ENCODE measurements at regions not wholly inside any gene's neighbourhood (a gene's known extent, or its start where the extent isn't known, plus 50 kb on each side); places are given as distances from the start of the nearest gene placed in this dataset.
"Not testable (repeated sequence)": the region's sequence is repeated elsewhere in the genome, so short reads cannot be mapped to it uniquely, and the experiment has no call there.

GRCh38 chr10:78604286-78604685 is 464.5 kb upstream of the ZMIZ1 start:
- H3K4me1 ChIP-seq: 0 out of 20 replicates have a peak, but pooled peaks cover 0 to 5% (median 0%) of the 10 kb centered on the region in 10 experiments
- H3K4me3 ChIP-seq: no peak overlapping the region
- no peak overlapping the region for H3K27ac ChIP-seq
- H3K36me3 ChIP-seq: no peaks in the 10 kb centered on the region
- H3K9me3 ChIP-seq (replicated peaks in 1 of 11): peaks cover 0 to 8% (median 6%) of the 10 kb centered on the region in 11 experiments; a peak in 14 of 22 replicates
- no peak overlapping the region for H3K4me2 ChIP-seq
- H3K9ac ChIP-seq: no peak overlapping the region
- H4K20me1 ChIP-seq: no peaks in the 10 kb centered on the region
- no peaks in the 10 kb centered on the region for H3K27me3 ChIP-seq
- TF ChIP-seq Cebpa-rat (IDR thresholded peaks at IDR 0.05): no peak

GRCh38 chr10:78604721-78605120 is 464.0 kb upstream of the ZMIZ1 start:
- Histone ChIP-seq H3K4me2 (no peak overlapping the region), H3K9ac (no peak overlapping the region), H3K9me3 (replicated peaks in 1 of 11) (peaks cover 0 to 12% (median 8%) of the 10 kb centered on the region in 11 experiments; a peak in 17 of 22 replicates), H4K20me1 (no peaks in the 10 kb centered on the region), H3K27ac (no peak overlapping the region), H3K27me3 (no peaks in the 10 kb centered on the region), H3K4me3 (no peak overlapping the region), H3K36me3 (no peaks in the 10 kb centered on the region), H3K4me1 (0 out of 20 replicates have a peak, but pooled peaks cover 0 to 5% (median 0%) of the 10 kb centered on the region in 10 experiments)
- no peak for TF ChIP-seq Cebpa-rat (IDR thresholded peaks at IDR 0.05)

- no peak for TF ChIP-seq Cebpa-rat (IDR thresholded peaks at IDR 0.05)
- Histone ChIP-seq H4K20me1 (no peaks in the 10 kb centered on the region), H3K4me2 (no peak overlapping the region)
These were observed 462.9 kb upstream of the ZMIZ1 start for GRCh38 chr10:78605800-78606350.

GRCh38 chr10:78606766-78607165 is 462.0 kb upstream of the ZMIZ1 start:
- not testable (repeated sequence) for H3K4me1 ChIP-seq, H3K27ac ChIP-seq, H3K4me3 ChIP-seq, H3K27me3 ChIP-seq, H3K4me2 ChIP-seq, H3K36me3 ChIP-seq, H3K9ac ChIP-seq, H4K20me1 ChIP-seq
- peaks cover 0 to 16% (median 14%) of the 10 kb centered on the region in 11 experiments; a peak in 17 of 22 replicates for H3K9me3 ChIP-seq (replicated peaks in 1 of 11)

More at GRCh38 chr10:78605800-78606350, 462.9 kb upstream of the ZMIZ1 start:
- Histone ChIP-seq H3K27me3 (no peaks in the 10 kb centered on the region), H3K4me1 (0 out of 20 replicates have a peak, but pooled peaks cover 0 to 5% (median 0%) of the 10 kb centered on the region in 10 experiments), H3K27ac (no peak overlapping the region), H3K9ac (no peak overlapping the region), H3K36me3 (no peaks in the 10 kb centered on the region), H3K9me3 (replicated peaks in 1 of 11) (peaks cover 0 to 16% (median 14%) of the 10 kb centered on the region in 11 experiments; a peak in 17 of 22 replicates), H3K4me3 (no peak overlapping the region)

GRCh38 chr10:78609976-78610375 is 458.8 kb upstream of the ZMIZ1 start:
- Histone ChIP-seq H3K9me3 (replicated peaks in 1 of 11) (peaks cover 0 to 16% (median 14%) of the 10 kb centered on the region in 11 experiments; a peak in 17 of 22 replicates), H3K4me2 (no peak overlapping the region), H3K36me3 (no peaks in the 10 kb centered on the region), H3K9ac (no peak overlapping the region), H3K27ac (no peak overlapping the region), H3K4me3 (no peak overlapping the region), H3K27me3 (no peaks in the 10 kb centered on the region), H4K20me1 (no peaks in the 10 kb centered on the region), H3K4me1 (0 out of 20 replicates have a peak, but pooled peaks cover 0 to 1% (median 0%) of the 10 kb centered on the region in 10 experiments)
- TF ChIP-seq Cebpa-rat (IDR thresholded peaks at IDR 0.05): no peak

- Histone ChIP-seq H3K4me3 (no peak overlapping the region), H3K36me3 (no peaks in the 10 kb centered on the region), H3K27me3 (no peaks in the 10 kb centered on the region), H3K9me3 (replicated peaks in 1 of 11) (peaks cover 0 to 16% (median 14%) of the 10 kb centered on the region in 11 experiments; a peak in 17 of 22 replicates), H4K20me1 (no peaks in the 10 kb centered on the region), H3K27ac (no peak overlapping the region), H3K4me2 (no peak overlapping the region), H3K9ac (no peak overlapping the region), H3K4me1 (no peaks in the 10 kb centered on the region)
- no peak for TF ChIP-seq Cebpa-rat (IDR thresholded peaks at IDR 0.05)
These were observed 455.6 kb upstream of the ZMIZ1 start for GRCh38 chr10:78613132-78613531.

- Histone ChIP-seq H3K9me3 (replicated peaks in 1 of 11) (peaks cover 0 to 10% (median 7%) of the 10 kb centered on the region in 11 experiments; a peak in 17 of 22 replicates), H3K4me1 (peaks cover 0 to under 1% (median 0%) of the 10 kb centered on the region in 10 experiments; a peak in 2 of 20 replicates), H3K36me3 (no peaks in the 10 kb centered on the region), H3K9ac (no peak overlapping the region), H3K27me3 (no peaks in the 10 kb centered on the region), H3K4me2 (no peak overlapping the region), H3K27ac (no peak overlapping the region), H3K4me3 (no peak overlapping the region), H4K20me1 (no peaks in the 10 kb centered on the region)
- TF ChIP-seq Cebpa-rat (IDR thresholded peaks at IDR 0.05): no peak
These were observed 454.5 kb upstream of the ZMIZ1 start for GRCh38 chr10:78614267-78614666.

- H3K4me2 ChIP-seq: no peak overlapping the region
- no peak overlapping the region for H3K27ac ChIP-seq
- no peak overlapping the region for H3K4me3 ChIP-seq
- no peaks in the 10 kb centered on the region for H4K20me1 ChIP-seq
- peaks cover 0 to 6% (median 3%) of the 10 kb centered on the region in 11 experiments; a peak in 10 of 22 replicates for H3K9me3 ChIP-seq (replicated peaks in 1 of 11)
- H3K36me3 ChIP-seq: no peaks in the 10 kb centered on the region
- TF ChIP-seq Cebpa-rat (IDR thresholded peaks at IDR 0.05): no peak
- H3K9ac ChIP-seq: no peak overlapping the region
- peaks cover 0 to 5% (median 0%) of the 10 kb centered on the region in 10 experiments; a peak in 2 of 20 replicates for H3K4me1 ChIP-seq
- H3K27me3 ChIP-seq: no peaks in the 10 kb centered on the region
These were observed 454.0 kb upstream of the ZMIZ1 start for GRCh38 chr10:78614744-78615143.

- Histone ChIP-seq H3K36me3 (no peaks in the 10 kb centered on the region), H3K27ac (no peak overlapping the region), H3K4me1 (peaks cover 0 to 11% (median 0%) of the 10 kb centered on the region in 10 experiments; a peak in 2 of 20 replicates), H3K27me3 (no peaks in the 10 kb centered on the region), H3K9me3 (replicated peaks in 1 of 11) (no peaks in the 10 kb centered on the region), H4K20me1 (no peaks in the 10 kb centered on the region), H3K9ac (no peak overlapping the region), H3K4me3 (no peak overlapping the region), H3K4me2 (no peak overlapping the region)
- TF ChIP-seq Cebpa-rat (IDR thresholded peaks at IDR 0.05): no peak
These were observed 452.6 kb upstream of the ZMIZ1 start for GRCh38 chr10:78616125-78616695.

Measured in BLaER1 treated with 17β-estradiol and CSF1 and Interleukin-3, amounts not matched to agents 10 nM and 100 nM (cell line).